Cardiac fibroblast (primary cell): ENCODE measurements at regions not wholly inside any gene's neighbourhood (a gene's known extent, or its start where the extent isn't known, plus 50 kb on each side); places are given as distances from the start of the nearest gene placed in this dataset.

Experiments
- DNase-seq, 2 donors: peaks; one replicate each; pipeline versions ENCODE4 v3.0.0 to v3.0.0-alpha.2; 2010; ENCODE audit warnings: low read depth in 2 of 2
- H3K4me3 ChIP-seq, 2 donors: replicated peaks in 1 of 2; 1 replicate in 1 of 2; 2 replicates in 1 of 2; pipeline ENCODE4 v1.5.1; 2011; ENCODE audit warnings: low read depth in 2 of 2, low read length in 2 of 2, mild to moderate bottlenecking in 2 of 2, moderate library complexity in 1 of 2
- TF ChIP-seq, protein P1 (sequence below): IDR thresholded peaks from one replicate; pipeline ENCODE4 v1.5.1; 2011; ENCODE audit warnings: low read depth, mild to moderate bottlenecking, low read length, inconsistent platforms

- no peak for DNase-seq
- TF ChIP-seq, protein P1, sequence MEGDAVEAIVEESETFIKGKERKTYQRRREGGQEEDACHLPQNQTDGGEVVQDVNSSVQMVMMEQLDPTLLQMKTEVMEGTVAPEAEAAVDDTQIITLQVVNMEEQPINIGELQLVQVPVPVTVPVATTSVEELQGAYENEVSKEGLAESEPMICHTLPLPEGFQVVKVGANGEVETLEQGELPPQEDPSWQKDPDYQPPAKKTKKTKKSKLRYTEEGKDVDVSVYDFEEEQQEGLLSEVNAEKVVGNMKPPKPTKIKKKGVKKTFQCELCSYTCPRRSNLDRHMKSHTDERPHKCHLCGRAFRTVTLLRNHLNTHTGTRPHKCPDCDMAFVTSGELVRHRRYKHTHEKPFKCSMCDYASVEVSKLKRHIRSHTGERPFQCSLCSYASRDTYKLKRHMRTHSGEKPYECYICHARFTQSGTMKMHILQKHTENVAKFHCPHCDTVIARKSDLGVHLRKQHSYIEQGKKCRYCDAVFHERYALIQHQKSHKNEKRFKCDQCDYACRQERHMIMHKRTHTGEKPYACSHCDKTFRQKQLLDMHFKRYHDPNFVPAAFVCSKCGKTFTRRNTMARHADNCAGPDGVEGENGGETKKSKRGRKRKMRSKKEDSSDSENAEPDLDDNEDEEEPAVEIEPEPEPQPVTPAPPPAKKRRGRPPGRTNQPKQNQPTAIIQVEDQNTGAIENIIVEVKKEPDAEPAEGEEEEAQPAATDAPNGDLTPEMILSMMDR, result no peak
- no peak overlapping the region for H3K4me3 ChIP-seq
Measured at GRCh38 chr1:172931340-172931739, 119.4 kb downstream of the TNFSF18 start.

- no peak for DNase-seq
- TF ChIP-seq, protein P1, result no peak
- H3K4me3 ChIP-seq, result no peak overlapping the region
Measured at GRCh38 chr1:172931761-172932160, 119.0 kb downstream of the TNFSF18 start.

GRCh38 chr1:172932981-172933380 lies 117.8 kb downstream of the TNFSF18 start:
- TF ChIP-seq, protein P1, result no peak
- DNase-seq, result no peak
- no peak overlapping the region for H3K4me3 ChIP-seq

GRCh38 chr1:172934417-172934762 lies 116.4 kb downstream of the TNFSF18 start:
- no peak overlapping the region for H3K4me3 ChIP-seq
- TF ChIP-seq, protein P1, result no peak
- no peak for DNase-seq

GRCh38 chr1:172935062-172935592 lies 115.6 kb downstream of the TNFSF18 start:
- TF ChIP-seq, protein P1, result no peak
- peak; percentile 42 to 75 for DNase-seq
- no peak overlapping the region for H3K4me3 ChIP-seq

DNA sequence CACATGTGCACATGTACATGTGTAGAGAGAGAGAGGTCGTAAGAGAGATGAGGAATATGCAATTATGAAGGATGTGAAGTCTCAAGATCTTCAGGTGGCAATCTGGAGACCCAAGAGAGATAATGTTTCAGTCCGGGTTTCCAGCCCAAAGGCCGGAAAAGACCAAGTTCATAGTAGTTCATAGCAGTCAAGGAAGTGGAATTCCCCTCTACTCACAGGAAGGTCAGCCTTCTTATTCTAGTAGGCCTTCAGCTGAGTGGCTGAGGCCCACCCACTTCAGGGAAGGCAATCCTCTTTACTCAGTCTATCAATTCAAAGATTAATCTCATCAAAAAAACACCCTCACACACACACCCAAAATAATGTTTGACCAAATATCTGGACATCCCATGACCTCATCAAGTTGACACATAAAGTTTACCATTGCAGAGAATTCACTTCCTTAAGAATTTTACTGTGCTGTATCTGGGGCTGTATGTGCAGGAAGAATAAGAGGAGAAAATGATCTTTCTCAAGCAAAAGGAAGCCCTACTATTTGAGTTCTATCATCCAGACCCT lies 114.6 kb downstream of the TNFSF18 start:
- H3K4me3 ChIP-seq, result no peak overlapping the region
- TF ChIP-seq, protein P1, result no peak
- DNase-seq, result no peak

DNA sequence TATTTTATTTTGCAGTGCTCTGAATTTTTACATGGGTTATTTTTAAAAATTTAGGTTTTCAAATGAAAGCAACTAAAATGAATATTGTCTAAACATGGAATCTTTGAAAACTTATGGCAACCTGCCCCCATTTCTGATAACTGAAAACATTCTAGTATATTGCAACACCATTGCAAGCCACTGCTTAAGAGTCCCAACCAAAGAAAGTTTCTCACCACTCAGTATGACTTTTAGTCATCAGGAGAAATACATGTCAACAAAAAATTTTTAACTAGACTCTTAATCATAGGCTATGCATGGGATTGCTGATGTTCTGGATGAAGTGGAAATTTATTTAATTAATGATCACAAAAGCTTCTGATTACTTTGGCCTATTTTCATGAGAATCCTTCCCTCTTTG lies 112.1 kb downstream of the TNFSF18 start:
- TF ChIP-seq, protein P1, result no peak
- peak; percentile 72 to 83 for DNase-seq
- no peak overlapping the region for H3K4me3 ChIP-seq
